Ascending aorta (tissue), 2 donors: ENCODE measurements at regions not wholly inside any gene's neighbourhood (a gene's known extent, or its start where the extent isn't known, plus 50 kb on each side); places are given as distances from the start of the nearest gene placed in this dataset.

ENCODE experiments used
- DNase-seq, 2 donors: peaks; one replicate each; pipeline ENCODE4 v3.0.0-alpha.2; 2019; ENCODE audit warnings: low spot score in 2 of 2
- H3K27ac ChIP-seq, 2 donors: fragments of 200-600 bp; sonication (generic); one replicate each; pipeline ENCODE4 v1.5.1; 2016 to 2017; ENCODE audit warnings: mild to moderate bottlenecking in 1 of 2
- H3K27me3 ChIP-seq: fragments of 200-600 bp; sonication (generic); one replicate; pipeline ENCODE4 v1.5.1; 2017
- H3K36me3 ChIP-seq, 2 donors: fragments of 200-600 bp; sonication (generic); one replicate each; pipeline ENCODE4 v1.5.1; 2016
- H3K4me1 ChIP-seq, 2 donors: fragments of 200-600 bp; sonication (generic); one replicate each; pipeline ENCODE4 v1.5.1; 2016 to 2017; ENCODE audit warnings: mild to moderate bottlenecking in 1 of 2
- H3K4me3 ChIP-seq, 2 donors: fragments of 200-600 bp; sonication (generic); one replicate each; pipeline ENCODE4 v1.5.1; 2016 to 2017; ENCODE audit warnings: mild to moderate bottlenecking in 1 of 2
- H3K9me3 ChIP-seq, 2 donors: fragments of 200-600 bp; sonication (generic); one replicate each; pipeline ENCODE4 v1.5.1; 2016
- CTCF ChIP-seq, 3 experiments: fragments of 200-600 bp in 2 of 3; fragments of 450-650 bp in 1 of 3; sonication (generic) in 2 of 3; IDR thresholded peaks; one replicate each; pipeline ENCODE4 v1.5.1; 2016 to 2019; ENCODE audit warnings: antibody characterized with exemption in 3 of 3, mild to moderate bottlenecking in 1 of 3, moderate library complexity in 1 of 3
- intact Hi-C: fragments of 100-400 bp; cut with DNase I; formaldehyde crosslinking; loops from one replicate; pipeline ENCODE4 v1.15.1; 2023

- no peaks in the 10 kb centered on the region for H3K27me3 ChIP-seq
- intact Hi-C loops: no loop called here
- no peaks in the 10 kb centered on the region for H3K9me3 ChIP-seq
- no peak overlapping the region for H3K4me3 ChIP-seq
- H3K27ac ChIP-seq: no peak overlapping the region
- H3K36me3 ChIP-seq: no peaks in the 10 kb centered on the region
- no peak for DNase-seq
- no peaks in the 10 kb centered on the region for H3K4me1 ChIP-seq
- no peak for TF ChIP-seq CTCF (IDR thresholded peaks at IDR 0.05)
These were observed 206.3 kb downstream of the IGSF11 start for GRCh38 chr3:118828351-118828750.

GRCh38 chr3:118833075-118833474 is 201.6 kb downstream of the IGSF11 start:
- Histone ChIP-seq H3K27me3 (no peaks in the 10 kb centered on the region), H3K9me3 (no peaks in the 10 kb centered on the region), H3K4me3 (no peak overlapping the region), H3K27ac (no peak overlapping the region), H3K4me1 (no peaks in the 10 kb centered on the region), H3K36me3 (no peaks in the 10 kb centered on the region)
- no peak for DNase-seq
- intact Hi-C loops: no loop called here
- TF ChIP-seq CTCF (IDR thresholded peaks at IDR 0.05): no peak

GRCh38 chr3:118838871-118839270 is 195.8 kb downstream of the IGSF11 start:
- intact Hi-C loops: no loop called here
- no peak for DNase-seq
- H3K4me3 ChIP-seq: no peak overlapping the region
- no peak for TF ChIP-seq CTCF (IDR thresholded peaks at IDR 0.05)
- H3K27me3 ChIP-seq: no peaks in the 10 kb centered on the region
- H3K36me3 ChIP-seq: no peaks in the 10 kb centered on the region
- no peak overlapping the region for H3K27ac ChIP-seq
- no peaks in the 10 kb centered on the region for H3K4me1 ChIP-seq
- H3K9me3 ChIP-seq: peaks cover 0 to 14% of the 10 kb centered on the region in 2 donors

GRCh38 chr3:118842147-118842863 is 192.3 kb downstream of the IGSF11 start:
- Histone ChIP-seq H3K36me3 (no peaks in the 10 kb centered on the region), H3K9me3 (peaks cover 0 to 17% of the 10 kb centered on the region in 2 donors), H3K4me1 (no peaks in the 10 kb centered on the region), H3K4me3 (no peak overlapping the region), H3K27ac (no peak overlapping the region), H3K27me3 (no peaks in the 10 kb centered on the region)
- TF ChIP-seq CTCF (IDR thresholded peaks at IDR 0.05): no peak
- DNase-seq: no peak
- intact Hi-C loops: no loop called here

- Histone ChIP-seq H3K4me1 (no peaks in the 10 kb centered on the region), H3K27ac (no peak overlapping the region), H3K4me3 (no peak overlapping the region), H3K27me3 (no peaks in the 10 kb centered on the region), H3K9me3 (peaks cover 0 to 17% of the 10 kb centered on the region in 2 donors), H3K36me3 (no peaks in the 10 kb centered on the region)
- no peak for DNase-seq
- intact Hi-C loops: no loop called here
- TF ChIP-seq CTCF (IDR thresholded peaks at IDR 0.05): no peak
These were observed 188.5 kb downstream of the IGSF11 start for GRCh38 chr3:118846176-118846575.
